Naive thymus-derived CD8-positive, alpha-beta T cell (primary cell): ENCODE measurements at regions not wholly inside any gene's neighbourhood (a gene's known extent, or its start where the extent isn't known, plus 50 kb on each side); places are given as distances from the start of the nearest gene placed in this dataset.
"Not testable (repeated sequence)": the region's sequence is repeated elsewhere in the genome, so short reads cannot be mapped to it uniquely, and the experiment has no call there.

ENCODE experiments used
- ATAC-seq, 2 donors: fragments of 150-1000 bp; cut with Tn5 transposase in 1 of 2; sonication (Bioruptor Pico), chemical (Tn5 transposase) in 1 of 2; 1 replicate in 1 of 2; 2 replicates in 1 of 2; pipeline ENCODE4 v1.10.0; 2021; ENCODE audit warnings: mild to moderate bottlenecking in 2 of 2, moderate library complexity in 2 of 2
- POLR2A ChIA-PET: fragments of 350-600 bp; sonication (Branson Sonifier 250); formaldehyde crosslinking; loops from one replicate; lab custom pipeline; 2021; ENCODE audit warnings: antibody characterized with exemption; lab: Charles Lee
- DNase-seq, 10 donors: peaks; one replicate each; pipeline versions ENCODE4 v3.0.0 to v3.0.0-alpha.2; 2020 to 2022
- H3K27ac Mint-ChIP-seq, 10 donors: one replicate each; pipeline ENCODE4 v1.8.0; 2020 to 2022; ENCODE audit warnings: mild to moderate bottlenecking in 10 of 10, mixed read lengths in 10 of 10, moderate library complexity in 4 of 10, inconsistent platforms in 1 of 10
- H3K27me3 Mint-ChIP-seq, 5 donors: one replicate each; pipeline ENCODE4 v1.8.0; 2021 to 2022; ENCODE audit warnings: mixed read lengths in 5 of 5
- H3K36me3 Mint-ChIP-seq, 3 donors: one replicate each; pipeline ENCODE4 v1.8.0; 2020 to 2022; ENCODE audit warnings: mixed read lengths in 3 of 3, mild to moderate bottlenecking in 2 of 3, inconsistent platforms in 1 of 3
- H3K4me1 Mint-ChIP-seq, 4 donors: one replicate each; pipeline ENCODE4 v1.8.0; 2021 to 2022; ENCODE audit warnings: mixed read lengths in 4 of 4
- H3K4me3 Mint-ChIP-seq, 10 donors: one replicate each; pipeline ENCODE4 v1.8.0; 2020 to 2022; ENCODE audit warnings: mild to moderate bottlenecking in 10 of 10, mixed read lengths in 10 of 10, moderate library complexity in 6 of 10, inconsistent platforms in 1 of 10
- H3K9me3 Mint-ChIP-seq, 9 donors: one replicate each; pipeline ENCODE4 v1.8.0; 2020 to 2022; ENCODE audit warnings: mixed read lengths in 9 of 9, mild to moderate bottlenecking in 3 of 9, inconsistent platforms in 1 of 9, moderate library complexity in 1 of 9

DNA sequence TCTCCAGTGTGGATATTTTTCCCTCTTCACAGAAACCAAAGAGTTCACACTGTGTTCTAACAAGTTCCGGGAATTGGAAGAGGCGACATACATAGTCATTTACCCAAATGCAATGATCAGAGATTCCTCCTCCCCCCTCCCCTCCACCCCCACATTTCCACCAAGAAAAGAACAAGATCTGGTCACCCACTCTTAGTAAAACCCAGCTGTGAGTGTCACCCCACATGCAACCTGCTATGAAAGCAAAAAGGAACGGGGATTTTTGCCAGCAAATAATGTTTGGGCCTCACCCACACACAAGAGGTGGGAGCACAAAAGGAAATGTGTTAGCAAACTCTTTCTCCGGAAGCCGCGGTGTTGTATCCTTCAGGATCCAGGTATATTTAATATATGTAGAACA is 745.0 kb upstream of the AUTS2 start:
- no peak overlapping the region for H3K4me3 Mint-ChIP-seq
- no peaks in the 10 kb centered on the region for H3K27me3 Mint-ChIP-seq
- DNase-seq (no peak), ATAC-seq (no peak)
- no peaks in the 10 kb centered on the region for H3K36me3 Mint-ChIP-seq
- no peaks in the 10 kb centered on the region for H3K4me1 Mint-ChIP-seq
- H3K27ac Mint-ChIP-seq, result no peak overlapping the region
- POLR2A ChIA-PET, result no interaction called here
- H3K9me3 Mint-ChIP-seq, result peaks cover 0 to 20% (median 4%) of the 10 kb centered on the region in 9 donors

GRCh38 chr7:68857571-68857970 is 740.7 kb upstream of the AUTS2 start:
- H3K9me3 Mint-ChIP-seq, result peaks cover 0 to 29% (median 6%) of the 10 kb centered on the region in 9 donors
- POLR2A ChIA-PET, result no interaction called here
- no peaks in the 10 kb centered on the region for H3K27me3 Mint-ChIP-seq
- ATAC-seq (no peak), DNase-seq (no peak)
- no peak overlapping the region for H3K4me3 Mint-ChIP-seq
- H3K4me1 Mint-ChIP-seq, result no peaks in the 10 kb centered on the region
- no peak overlapping the region for H3K27ac Mint-ChIP-seq
- no peaks in the 10 kb centered on the region for H3K36me3 Mint-ChIP-seq

- POLR2A ChIA-PET, result no interaction called here
- DNase-seq (no peak), ATAC-seq (no peak)
- Mint-ChIP-seq H3K27me3 (no peaks in the 10 kb centered on the region), H3K9me3 (peaks cover 0 to 30% (median 6%) of the 10 kb centered on the region in 9 donors), H3K36me3 (no peaks in the 10 kb centered on the region), H3K27ac (no peak overlapping the region), H3K4me3 (no peak overlapping the region), H3K4me1 (no peaks in the 10 kb centered on the region)
Observed at GRCh38 chr7:68858497-68858896, 739.8 kb upstream of the AUTS2 start.

- Mint-ChIP-seq H3K27me3 (no peaks in the 10 kb centered on the region), H3K4me3 (no peak overlapping the region), H3K4me1 (no peaks in the 10 kb centered on the region), H3K27ac (no peak overlapping the region), H3K9me3 (peaks cover 0 to 24% (median 7%) of the 10 kb centered on the region in 9 donors), H3K36me3 (no peaks in the 10 kb centered on the region)
- DNase-seq (no peak), ATAC-seq (no peak)
- POLR2A ChIA-PET, result no interaction called here
Observed at GRCh38 chr7:68861171-68861570, 737.1 kb upstream of the AUTS2 start.

GRCh38 chr7:68862261-68862660 is 736.0 kb upstream of the AUTS2 start:
- no peak for DNase-seq
- POLR2A ChIA-PET, result no interaction called here
- H3K27ac Mint-ChIP-seq, result no peak overlapping the region
- H3K27me3 Mint-ChIP-seq, result no peaks in the 10 kb centered on the region
- no peak overlapping the region for H3K4me3 Mint-ChIP-seq
- no peaks in the 10 kb centered on the region for H3K4me1 Mint-ChIP-seq
- H3K9me3 Mint-ChIP-seq, result peaks cover 0 to 25% (median 8%) of the 10 kb centered on the region in 9 donors
- H3K36me3 Mint-ChIP-seq, result no peaks in the 10 kb centered on the region
- ATAC-seq, result no peak

GRCh38 chr7:68862736-68863135 is 735.5 kb upstream of the AUTS2 start:
- Mint-ChIP-seq H3K27ac (no peak overlapping the region), H3K4me3 (no peak overlapping the region), H3K4me1 (no peaks in the 10 kb centered on the region), H3K36me3 (no peaks in the 10 kb centered on the region), H3K27me3 (no peaks in the 10 kb centered on the region), H3K9me3 (peaks cover 0 to 23% (median 9%) of the 10 kb centered on the region in 9 donors)
- ATAC-seq (no peak), DNase-seq (no peak)
- POLR2A ChIA-PET, result no interaction called here

DNA sequence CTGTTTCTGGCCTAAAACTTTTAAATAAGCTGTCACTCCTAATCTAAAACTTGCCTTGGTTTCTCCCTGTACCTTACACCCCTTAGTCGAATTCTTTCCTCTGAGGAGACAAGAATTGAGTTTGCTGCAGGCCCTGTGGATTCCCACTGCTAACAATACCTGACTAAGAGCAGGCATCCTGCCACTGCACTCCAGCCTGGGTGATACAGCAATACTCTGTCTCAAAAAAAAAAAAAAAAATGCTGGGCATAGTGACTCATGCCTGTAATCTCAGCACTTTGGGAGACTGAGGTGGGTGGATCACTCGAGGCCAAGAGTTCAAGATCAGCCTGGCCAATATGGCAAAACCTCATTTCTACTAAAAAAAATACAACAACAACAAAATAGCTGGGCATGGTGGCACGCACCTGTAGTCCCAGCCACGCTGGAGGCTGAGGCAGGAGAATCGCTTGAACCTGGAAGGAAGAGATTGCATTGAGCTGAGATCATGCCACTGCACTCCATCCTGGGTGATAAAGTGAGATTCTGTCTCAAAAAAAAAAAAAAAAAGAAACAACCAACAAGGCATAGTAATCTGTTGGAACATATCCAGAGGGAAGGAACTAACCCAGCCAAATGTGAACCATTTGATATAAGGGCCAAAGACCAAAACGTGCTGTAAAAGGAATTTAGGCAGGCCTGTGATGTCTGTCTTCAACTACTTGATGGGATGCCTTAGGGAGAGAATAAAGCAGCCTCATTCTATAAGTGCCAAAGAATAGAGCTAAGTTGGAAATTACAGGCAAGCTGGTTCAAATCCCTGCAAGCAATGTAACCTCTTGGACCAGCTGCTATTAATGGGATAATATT is 732.7 kb upstream of the AUTS2 start:
- H3K4me1 Mint-ChIP-seq, result no peaks in the 10 kb centered on the region
- DNase-seq (no peak), ATAC-seq (no peak)
- POLR2A ChIA-PET, result no interaction called here
- peaks cover 0 to 5% (median 0%) of the 10 kb centered on the region in 3 donors for H3K36me3 Mint-ChIP-seq
- no peak overlapping the region for H3K27ac Mint-ChIP-seq
- H3K4me3 Mint-ChIP-seq, result no peak overlapping the region
- H3K27me3 Mint-ChIP-seq, result peaks cover 0 to 4% (median 0%) of the 10 kb centered on the region in 5 donors
- peaks cover 0 to 27% (median 19%) of the 10 kb centered on the region in 9 donors for H3K9me3 Mint-ChIP-seq

GRCh38 chr7:68866200-68866570 is 732.1 kb upstream of the AUTS2 start:
- Mint-ChIP-seq H3K9me3 (peaks cover 0 to 33% (median 19%) of the 10 kb centered on the region in 9 donors), H3K4me1 (no peaks in the 10 kb centered on the region), H3K27ac (no peak overlapping the region), H3K4me3 (no peak overlapping the region), H3K36me3 (peaks cover 0 to 5% (median 0%) of the 10 kb centered on the region in 3 donors), H3K27me3 (peaks cover 0 to 4% (median 0%) of the 10 kb centered on the region in 5 donors)
- ATAC-seq, result no peak
- POLR2A ChIA-PET, result no interaction called here
- DNase-seq, result no peak

- ATAC-seq, H3K36me3 Mint-ChIP-seq, H3K27ac Mint-ChIP-seq, DNase-seq, H3K4me1 Mint-ChIP-seq, POLR2A ChIA-PET, H3K4me3 Mint-ChIP-seq, H3K27me3 Mint-ChIP-seq: not testable (repeated sequence)
- peaks cover 0 to 38% (median 20%) of the 10 kb centered on the region in 9 donors for H3K9me3 Mint-ChIP-seq
Observed at GRCh38 chr7:68866721-68867120, 731.6 kb upstream of the AUTS2 start.

GRCh38 chr7:68868978-68869377 is 729.3 kb upstream of the AUTS2 start:
- Mint-ChIP-seq H3K36me3 (peaks cover 0 to 5% (median 0%) of the 10 kb centered on the region in 3 donors), H3K27me3 (peaks cover 0 to 4% (median 0%) of the 10 kb centered on the region in 5 donors), H3K4me1 (no peaks in the 10 kb centered on the region), H3K4me3 (no peak overlapping the region), H3K27ac (no peak overlapping the region), H3K9me3 (peaks cover 0 to 38% (median 23%) of the 10 kb centered on the region in 9 donors)
- DNase-seq (no peak), ATAC-seq (no peak)
- POLR2A ChIA-PET, result no interaction called here

- H3K9me3 Mint-ChIP-seq, result peaks cover 0 to 47% (median 12%) of the 10 kb centered on the region in 9 donors
- peaks cover 0 to 4% (median 0%) of the 10 kb centered on the region in 5 donors for H3K27me3 Mint-ChIP-seq
- DNase-seq (no peak), ATAC-seq (no peak)
- POLR2A ChIA-PET, result no interaction called here
- H3K36me3 Mint-ChIP-seq, result peaks cover 0 to 5% (median 0%) of the 10 kb centered on the region in 3 donors
- no peaks in the 10 kb centered on the region for H3K4me1 Mint-ChIP-seq
- H3K27ac Mint-ChIP-seq, result peak overlapping the region in 1 of 10 donors; percentile 41
- H3K4me3 Mint-ChIP-seq, result no peak overlapping the region
Observed at GRCh38 chr7:68873616-68874015, 724.7 kb upstream of the AUTS2 start.

DNA sequence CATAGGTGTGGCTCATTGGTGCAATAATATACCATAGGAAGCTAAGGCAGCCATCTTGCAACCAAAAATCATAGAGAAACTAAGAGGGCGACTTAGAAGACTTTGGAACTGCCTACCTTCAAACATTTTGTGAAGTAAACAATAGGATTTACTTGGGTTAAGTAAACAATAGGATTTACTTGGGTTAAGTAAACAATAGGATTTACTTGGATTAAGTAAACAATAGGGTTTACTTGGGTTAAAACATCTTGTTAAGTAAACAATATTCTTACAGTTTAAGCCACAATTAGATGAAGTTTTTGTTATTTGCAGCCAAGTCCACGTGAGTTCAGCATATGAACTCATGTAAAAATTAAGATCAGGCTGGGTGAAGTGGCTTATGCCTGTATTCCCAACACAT is 722.4 kb upstream of the AUTS2 start:
- POLR2A ChIA-PET, result no interaction called here
- DNase-seq, result no peak
- Mint-ChIP-seq H3K27ac (no peak overlapping the region), H3K4me3 (no peak overlapping the region), H3K27me3 (peaks cover 0 to 3% (median 0%) of the 10 kb centered on the region in 5 donors), H3K9me3 (peaks cover 0 to 27% (median 9%) of the 10 kb centered on the region in 9 donors), H3K36me3 (no peaks in the 10 kb centered on the region), H3K4me1 (no peaks in the 10 kb centered on the region)
- ATAC-seq, result no peak

- DNase-seq, ATAC-seq, H3K36me3 Mint-ChIP-seq, H3K27ac Mint-ChIP-seq, POLR2A ChIA-PET, H3K4me1 Mint-ChIP-seq, H3K4me3 Mint-ChIP-seq, H3K27me3 Mint-ChIP-seq: not testable (repeated sequence)
- peaks cover 0 to 17% (median 1%) of the 10 kb centered on the region in 9 donors for H3K9me3 Mint-ChIP-seq
Observed at GRCh38 chr7:68887116-68887515, 711.2 kb upstream of the AUTS2 start.
